HEK293T (cell line): ENCODE measurements at regions not wholly inside any gene's neighbourhood (a gene's known extent, or its start where the extent isn't known, plus 50 kb on each side); places are given as distances from the start of the nearest gene placed in this dataset.

Experiments
- CTCF ChIA-PET: fragments of 350-600 bp; formaldehyde crosslinking; extraction: SDS; loops from one replicate; lab custom pipeline; 2021; ENCODE audit warnings: antibody characterized with exemption, inconsistent platforms; lab: Yijun Ruan, JAX
- POLR2A ChIA-PET: fragments of 350-600 bp; formaldehyde crosslinking; extraction: SDS; loops from one replicate; lab custom pipeline; 2020; ENCODE audit warnings: antibody characterized with exemption, inconsistent platforms; lab: Yijun Ruan, JAX
- DNase-seq: peaks from one replicate; pipeline ENCODE4 v3.0.0; 2012; ENCODE audit warnings: mixed read lengths; ENCODE audit errors: extremely low spot score
- ARNT ChIP-seq: fragments of 450-650 bp; IDR thresholded peaks from 2 replicates; pipeline ENCODE4 v1.6.1; 2017; ENCODE audit warnings: mild to moderate bottlenecking
- BHLHE40 ChIP-seq: fragments of 450-650 bp; IDR thresholded peaks from 2 replicates; pipeline ENCODE4 v1.6.1; 2016; ENCODE audit warnings: mild to moderate bottlenecking, moderate library complexity, borderline replicate concordance
- CTBP1 ChIP-seq: fragments of 450-650 bp; IDR thresholded peaks from 2 replicates; pipeline ENCODE4 v1.6.1; 2016; ENCODE audit warnings: borderline replicate concordance
- ELF4 ChIP-seq: fragments of 450-650 bp; IDR thresholded peaks from 2 replicates; pipeline ENCODE4 v1.6.1; 2017; ENCODE audit warnings: antibody characterized with exemption
- FOXA1 ChIP-seq: fragments of 450-650 bp; IDR thresholded peaks from 2 replicates; pipeline ENCODE4 v1.6.1; 2016; ENCODE audit warnings: mild to moderate bottlenecking
- FOXK2 ChIP-seq: fragments of 450-650 bp; IDR thresholded peaks from 2 replicates; pipeline ENCODE4 v1.6.1; 2016; ENCODE audit warnings: mild to moderate bottlenecking
- FOXM1 ChIP-seq: fragments of 450-650 bp; IDR thresholded peaks from 2 replicates; pipeline ENCODE4 v1.6.1; 2017; ENCODE audit warnings: mild to moderate bottlenecking, borderline replicate concordance
- HDGF ChIP-seq: fragments of 450-650 bp; IDR thresholded peaks from 2 replicates; pipeline ENCODE4 v1.6.1; 2017; ENCODE audit warnings: antibody characterized with exemption, borderline replicate concordance
- L3MBTL2 ChIP-seq: fragments of 450-650 bp; conservative IDR thresholded peaks from 2 replicates; pipeline ENCODE4 v1.6.1; 2016; ENCODE audit warnings: mild to moderate bottlenecking
- LEF1 ChIP-seq: fragments of 450-650 bp; IDR thresholded peaks from 2 replicates; pipeline ENCODE4 v1.6.1; 2017; ENCODE audit warnings: mild to moderate bottlenecking, borderline replicate concordance
- NFRKB ChIP-seq: fragments of 450-650 bp; IDR thresholded peaks from 2 replicates; pipeline ENCODE4 v1.6.1; 2016; ENCODE audit warnings: mild to moderate bottlenecking, moderate library complexity
- PKNOX1 ChIP-seq: fragments of 450-650 bp; IDR thresholded peaks from 2 replicates; pipeline ENCODE4 v1.6.1; 2016
- SP1 ChIP-seq: fragments of 450-650 bp; IDR thresholded peaks from 2 replicates; pipeline ENCODE4 v1.6.1; 2017
- SUZ12 ChIP-seq: fragments of 450-650 bp; IDR thresholded peaks from 2 replicates; pipeline ENCODE4 v1.6.1; 2016; ENCODE audit warnings: mild to moderate bottlenecking
- TARDBP ChIP-seq: fragments of 450-650 bp; IDR thresholded peaks from 2 replicates; pipeline ENCODE4 v1.6.1; 2016
- ZNF384 ChIP-seq: fragments of 450-650 bp; IDR thresholded peaks from 2 replicates; pipeline ENCODE4 v1.6.1; 2016

GRCh38 chr14:87815121-87815520, 177.9 kb downstream of the GALC start:
- POLR2A ChIA-PET = no interaction called here
- no peak for TF ChIP-seq TARDBP
- TF ChIP-seq SUZ12 = no peak
- no peak for TF ChIP-seq L3MBTL2
- no peak for TF ChIP-seq PKNOX1
- TF ChIP-seq BHLHE40 = no peak
- TF ChIP-seq FOXK2 = no peak
- TF ChIP-seq ZNF384 = no peak
- no peak for TF ChIP-seq ARNT
- no peak for TF ChIP-seq SP1
- no peak for DNase-seq
- CTCF ChIA-PET = no interaction called here

GRCh38 chr14:87813686-87814085, 179.3 kb downstream of the GALC start:
- ChIA-PET CTCF (no interaction called here), POLR2A (no interaction called here)
- TF ChIP-seq TARDBP (no peak), LEF1 (no peak), NFRKB (no peak), CTBP1 (no peak), FOXA1 (no peak), HDGF (no peak), ZNF384 (no peak), FOXK2 (no peak), PKNOX1 (no peak), SUZ12 (no peak), L3MBTL2 (no peak), BHLHE40 (no peak), ARNT (no peak), FOXM1 (no peak), SP1 (no peak), ELF4 (no peak)
- no peak for DNase-seq

- no peak for DNase-seq
- CTCF ChIA-PET = no interaction called here
These were observed 179.8 kb downstream of the GALC start for GRCh38 chr14:87813211-87813610.

GRCh38 chr14:87811246-87811645, 181.7 kb downstream of the GALC start:
- TF ChIP-seq HDGF (no peak), L3MBTL2 (no peak), ARNT (no peak), PKNOX1 (no peak), NFRKB (no peak), TARDBP (no peak), SP1 (no peak), ELF4 (no peak), ZNF384 (no peak)
- ChIA-PET POLR2A (no interaction called here), CTCF (no interaction called here)
- DNase-seq = no peak

More at GRCh38 chr14:87813211-87813610, 179.8 kb downstream of the GALC start:
- POLR2A ChIA-PET = no interaction called here
- TF ChIP-seq ELF4 (no peak), FOXA1 (no peak), FOXK2 (no peak), SUZ12 (no peak), LEF1 (no peak)

- ChIA-PET CTCF (no interaction called here), POLR2A (no interaction called here)
- DNase-seq = no peak
These were observed 182.3 kb downstream of the GALC start for GRCh38 chr14:87810711-87811110.

More at GRCh38 chr14:87810711-87811110, 182.3 kb downstream of the GALC start:
- TF ChIP-seq LEF1 = no peak
- TF ChIP-seq ELF4 = no peak
- TF ChIP-seq ARNT = no peak
- no peak for TF ChIP-seq SP1
- TF ChIP-seq BHLHE40 = no peak
- no peak for TF ChIP-seq ZNF384
- no peak for TF ChIP-seq FOXM1
- TF ChIP-seq HDGF = no peak
- TF ChIP-seq NFRKB = no peak
- no peak for TF ChIP-seq TARDBP
- TF ChIP-seq PKNOX1 = no peak
- no peak for TF ChIP-seq FOXA1
- no peak for TF ChIP-seq L3MBTL2
- TF ChIP-seq FOXK2 = no peak
- TF ChIP-seq SUZ12 = no peak
- TF ChIP-seq CTBP1 = no peak
